ENCODE measurements at regions not wholly inside any gene's neighbourhood (a gene's known extent, or its start where the extent isn't known, plus 50 kb on each side); places are given as distances from the start of the nearest gene placed in this dataset.

- TF ChIP-seq CTCF (IDR thresholded peaks at IDR 0.05; ENCODE audit: insufficient read depth, low read length, poor library complexity, severe bottlenecking) (no peak), EZH2phosphoT487 (conservative IDR thresholded peaks at IDR 0.05; ENCODE audit: low read length) (no peak)
Measured at GRCh38 chr1:60828944-60829343, 253.4 kb upstream of the NFIA start.

All from SU-DHL-6 (cell line).